ENCODE measurements at regions not wholly inside any gene's neighbourhood (a gene's known extent, or its start where the extent isn't known, plus 50 kb on each side); places are given as distances from the start of the nearest gene placed in this dataset.

- Histone ChIP-seq H3K9me3 (replicated peaks; ENCODE audit: control insufficient read depth, insufficient read depth, low read length) (no peaks in the 10 kb centered on the region), H3K36me3 (ENCODE audit: control insufficient read depth in 2 of 2, extremely low read depth in 1 of 2, insufficient read depth in 2 of 2, low read length in 2 of 2) (no peaks in the 10 kb centered on the region), H3K4me1 (ENCODE audit: control insufficient read depth, extremely low read depth, insufficient read depth, low read length) (peaks cover 21% of the 10 kb centered on the region), H2AFZ (ENCODE audit: low read depth, low read length) (no peak overlapping the region), H3K9ac (replicated peaks; ENCODE audit: extremely low read depth, insufficient read depth, low read length) (no peak overlapping the region), H3K9me1 (replicated peaks; ENCODE audit: control insufficient read depth, extremely low read depth, insufficient read depth, low read length) (no peaks in the 10 kb centered on the region), H3K4me2 (ENCODE audit: insufficient read depth, low read length) (no peak overlapping the region), H3K4me3 (replicated peaks in 1 of 3; ENCODE audit: insufficient read depth in 1 of 3, low read depth in 1 of 3, low read length in 3 of 3) (no peak overlapping the region), H3K27me3 (ENCODE audit: control insufficient read depth in 2 of 2, insufficient read depth in 2 of 2, low read length in 2 of 2) (no peaks in the 10 kb centered on the region), H3K27ac (ENCODE audit: insufficient read depth, low read depth, low read length) (no peak overlapping the region), H3K79me2 (ENCODE audit: control insufficient read depth, insufficient read depth, low read length) (no peaks in the 10 kb centered on the region), H4K20me1 (replicated peaks; ENCODE audit: control insufficient read depth, extremely low read depth, insufficient read depth, low read length) (no peaks in the 10 kb centered on the region)
- ChIA-PET POLR2A (no interaction called here), CTCF (no interaction called here)
- dilution Hi-C loops (cut with MboI; ENCODE audit: extremely low pct_ligation_motif_present, low sequenced_read_pairs) (no loop called here), intact Hi-C loops (cut with micrococcal nuclease) (no loop called here)
- DNase-seq (ENCODE audit: low read depth, low spot score) (no peak), FAIRE-seq (no peak)
- no TSS peak for BruUV-seq (replicated peaks)
- TF ChIP-seq POLR2AphosphoS5 (IDR thresholded peaks at IDR 0.05; ENCODE audit: insufficient read depth, low read depth, low read length): no peak
- TF ChIP-seq POLR2A (IDR thresholded peaks at IDR 0.05; ENCODE audit: low read depth, low read length): no peak
- TF ChIP-seq FOS (IDR thresholded peaks at IDR 0.05; ENCODE audit: borderline replicate concordance, insufficient read depth, low read length): no peak
Observed at GRCh38 chr5:93196986-93197385, 384.0 kb downstream of the NR2F1-AS1 start.

- Histone ChIP-seq H3K4me3 (replicated peaks in 1 of 3; ENCODE audit: insufficient read depth in 1 of 3, low read depth in 1 of 3, low read length in 3 of 3) (no peak overlapping the region), H3K27ac (ENCODE audit: insufficient read depth, low read depth, low read length) (peak overlapping the region; percentile 21), H3K9me1 (replicated peaks; ENCODE audit: control insufficient read depth, extremely low read depth, insufficient read depth, low read length) (no peaks in the 10 kb centered on the region), H4K20me1 (replicated peaks; ENCODE audit: control insufficient read depth, extremely low read depth, insufficient read depth, low read length) (no peaks in the 10 kb centered on the region), H3K4me2 (ENCODE audit: insufficient read depth, low read length) (no peak overlapping the region), H3K36me3 (ENCODE audit: control insufficient read depth in 2 of 2, extremely low read depth in 1 of 2, insufficient read depth in 2 of 2, low read length in 2 of 2) (no peaks in the 10 kb centered on the region), H3K9me3 (replicated peaks; ENCODE audit: control insufficient read depth, insufficient read depth, low read length) (no peaks in the 10 kb centered on the region), H2AFZ (ENCODE audit: low read depth, low read length) (peak overlapping the region; percentile 35), H3K9ac (replicated peaks; ENCODE audit: extremely low read depth, insufficient read depth, low read length) (no peak overlapping the region), H3K4me1 (ENCODE audit: control insufficient read depth, extremely low read depth, insufficient read depth, low read length) (peaks cover 34% of the 10 kb centered on the region), H3K79me2 (ENCODE audit: control insufficient read depth, insufficient read depth, low read length) (no peaks in the 10 kb centered on the region), H3K27me3 (ENCODE audit: control insufficient read depth in 2 of 2, insufficient read depth in 2 of 2, low read length in 2 of 2) (no peaks in the 10 kb centered on the region)
- POLR2A ChIA-PET: no interaction called here
- peak; percentile 29 for DNase-seq (ENCODE audit: low read depth, low spot score)
- intact Hi-C loops (cut with micrococcal nuclease): loop anchor here (2.0 kb wide), 1 partner anchor 31 kb away; no protein-coding TSS in a partner anchor
- CTCF ChIA-PET: interaction anchor here (0.8 to 1.6 kb wide), 5 partner anchors 13 to 608 kb away, joined by 3 to 5 read pairs (median 4); no protein-coding TSS in a partner anchor
- BruUV-seq (replicated peaks): no TSS peak
- FAIRE-seq: no peak
- TF ChIP-seq POLR2A (IDR thresholded peaks at IDR 0.05; ENCODE audit: low read depth, low read length) (no peak), EZH2 (IDR thresholded peaks at IDR 0.05; ENCODE audit: borderline replicate concordance, low read depth, low read length, severe bottlenecking) (no peak), MYC (IDR thresholded peaks at IDR 0.05; ENCODE audit: low read depth, low read length) (no peak), POLR2AphosphoS5 (IDR thresholded peaks at IDR 0.05; ENCODE audit: insufficient read depth, low read depth, low read length) (no peak), CTCF (IDR thresholded peaks at IDR 0.05; ENCODE audit: extremely low read depth in 1 of 2, insufficient read depth in 1 of 2, low read depth in 1 of 2, low read length in 2 of 2) (no peak), JUN (IDR thresholded peaks at IDR 0.05; ENCODE audit: borderline replicate concordance, insufficient read depth, insufficient read length, low read depth) (no peak), GATA2 (IDR thresholded peaks at IDR 0.05; ENCODE audit: insufficient read depth, insufficient read length, low read depth, low read length) (no peak), MAX (IDR thresholded peaks at IDR 0.05; ENCODE audit: insufficient read depth, insufficient read length) (no peak), FOS (IDR thresholded peaks at IDR 0.05; ENCODE audit: borderline replicate concordance, insufficient read depth, low read length) (no peak)
- dilution Hi-C loops (cut with MboI; ENCODE audit: extremely low pct_ligation_motif_present, low sequenced_read_pairs): no loop called here
Observed at GRCh38 chr5:93193431-93194347, 387.3 kb downstream of the NR2F1-AS1 start.

Data from endothelial cell of umbilical vein (primary cell).